ENCODE measurements at regions not wholly inside any gene's neighbourhood (a gene's known extent, or its start where the extent isn't known, plus 50 kb on each side); places are given as distances from the start of the nearest gene placed in this dataset.

DNA sequence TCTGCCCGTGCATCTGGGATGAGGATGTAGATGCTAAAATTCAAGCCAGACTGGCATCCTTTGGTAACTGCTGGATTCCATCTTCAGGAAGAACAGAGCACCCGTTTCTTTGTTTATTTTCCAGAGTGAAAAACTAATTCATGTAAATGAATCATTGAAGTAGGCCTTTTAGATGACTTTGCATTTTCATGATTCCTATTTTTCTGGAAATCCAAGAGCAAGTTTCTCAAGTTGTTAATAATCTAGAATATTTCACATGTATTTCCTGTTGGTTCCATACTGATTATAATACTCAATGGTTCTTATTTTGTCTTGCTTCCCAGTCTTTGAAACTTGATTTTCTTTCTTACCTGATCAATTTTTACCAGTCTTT, 328.4 kb downstream of the LPIN1 start:
- DNase-seq (no peak), ATAC-seq (ENCODE audit: insufficient read depth, low read depth) (no peak)
- no peak overlapping the region for H3K27ac ChIP-seq (ENCODE audit: low read length)
- H3K79me2 ChIP-seq (ENCODE audit: insufficient read depth, low read length), result no peaks in the 10 kb centered on the region
- no peaks in the 10 kb centered on the region for H3K9me3 ChIP-seq (ENCODE audit: insufficient read depth, low read length, severe bottlenecking)
- H3K9ac ChIP-seq (ENCODE audit: low read depth, low read length), result no peak overlapping the region
- TF ChIP-seq CTCF (IDR thresholded peaks at IDR 0.05; ENCODE audit: borderline replicate concordance, extremely low read depth, low read length, poor library complexity, severe bottlenecking), result no peak
- TF ChIP-seq EZH2 (IDR thresholded peaks at IDR 0.05; ENCODE audit: borderline replicate concordance, low read depth, low read length, severe bottlenecking), result no peak
- no peaks in the 10 kb centered on the region for H3K27me3 ChIP-seq (ENCODE audit: insufficient read depth, low read length, poor library complexity)
- H2AFZ ChIP-seq (ENCODE audit: low read depth, low read length), result no peak overlapping the region
- H3K4me1 ChIP-seq (ENCODE audit: insufficient read depth, low read length), result no peaks in the 10 kb centered on the region
- H4K20me1 ChIP-seq (ENCODE audit: insufficient read depth, low read length), result no peaks in the 10 kb centered on the region
- H3K4me3 ChIP-seq (ENCODE audit: low read depth in 1 of 2, low read length in 2 of 2), result no peak overlapping the region
- H3K4me2 ChIP-seq (ENCODE audit: insufficient read depth, low read length), result no peak overlapping the region
- no peaks in the 10 kb centered on the region for H3K36me3 ChIP-seq (ENCODE audit: insufficient read depth, low read length)

GRCh38 chr2:12075603-12076002, 329.2 kb downstream of the LPIN1 start:
- TF ChIP-seq EZH2 (IDR thresholded peaks at IDR 0.05; ENCODE audit: borderline replicate concordance, low read depth, low read length, severe bottlenecking) (no peak), CTCF (IDR thresholded peaks at IDR 0.05; ENCODE audit: borderline replicate concordance, extremely low read depth, low read length, poor library complexity, severe bottlenecking) (no peak)
- H2AFZ ChIP-seq (ENCODE audit: low read depth, low read length), result no peak overlapping the region
- H3K4me2 ChIP-seq (ENCODE audit: insufficient read depth, low read length), result no peak overlapping the region
- no peaks in the 10 kb centered on the region for H3K4me1 ChIP-seq (ENCODE audit: insufficient read depth, low read length)
- H4K20me1 ChIP-seq (ENCODE audit: insufficient read depth, low read length), result no peaks in the 10 kb centered on the region
- H3K9me3 ChIP-seq (ENCODE audit: insufficient read depth, low read length, severe bottlenecking), result no peaks in the 10 kb centered on the region
- H3K79me2 ChIP-seq (ENCODE audit: insufficient read depth, low read length), result no peaks in the 10 kb centered on the region
- H3K27ac ChIP-seq (ENCODE audit: low read length), result no peak overlapping the region
- no peak overlapping the region for H3K4me3 ChIP-seq (ENCODE audit: low read depth in 1 of 2, low read length in 2 of 2)
- no peak for ATAC-seq (ENCODE audit: insufficient read depth, low read depth)
- no peak for DNase-seq
- H3K9ac ChIP-seq (ENCODE audit: low read depth, low read length), result no peak overlapping the region
- no peaks in the 10 kb centered on the region for H3K27me3 ChIP-seq (ENCODE audit: insufficient read depth, low read length, poor library complexity)
- no peaks in the 10 kb centered on the region for H3K36me3 ChIP-seq (ENCODE audit: insufficient read depth, low read length)

DNA sequence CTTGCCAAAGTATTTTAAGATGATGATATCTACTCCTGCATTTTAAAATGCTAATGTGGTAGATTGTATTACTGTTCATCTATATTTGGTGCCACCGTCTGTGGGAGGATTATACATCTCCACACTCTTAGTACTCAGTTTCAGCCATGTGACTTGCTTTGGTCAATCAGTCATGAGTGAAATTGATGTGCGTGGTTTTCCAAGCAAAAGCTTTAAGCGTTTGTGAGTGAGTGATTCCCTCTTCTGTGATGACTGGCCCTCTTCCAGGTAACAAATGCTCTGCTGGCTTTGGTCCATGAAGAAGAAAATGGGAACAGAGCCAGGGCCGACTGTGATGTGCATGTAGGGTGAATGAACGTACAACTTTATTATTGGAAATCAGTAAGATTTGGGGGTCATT, 330.4 kb downstream of the LPIN1 start:
- TF ChIP-seq EZH2 (IDR thresholded peaks at IDR 0.05; ENCODE audit: borderline replicate concordance, low read depth, low read length, severe bottlenecking), result no peak
- no peak for TF ChIP-seq CTCF (IDR thresholded peaks at IDR 0.05; ENCODE audit: borderline replicate concordance, extremely low read depth, low read length, poor library complexity, severe bottlenecking)
- Histone ChIP-seq H3K9ac (ENCODE audit: low read depth, low read length) (no peak overlapping the region), H3K4me1 (ENCODE audit: insufficient read depth, low read length) (no peaks in the 10 kb centered on the region), H3K36me3 (ENCODE audit: insufficient read depth, low read length) (no peaks in the 10 kb centered on the region), H3K9me3 (ENCODE audit: insufficient read depth, low read length, severe bottlenecking) (no peaks in the 10 kb centered on the region), H4K20me1 (ENCODE audit: insufficient read depth, low read length) (no peaks in the 10 kb centered on the region), H3K4me2 (ENCODE audit: insufficient read depth, low read length) (no peak overlapping the region), H2AFZ (ENCODE audit: low read depth, low read length) (no peak overlapping the region), H3K27me3 (ENCODE audit: insufficient read depth, low read length, poor library complexity) (no peaks in the 10 kb centered on the region), H3K79me2 (ENCODE audit: insufficient read depth, low read length) (no peaks in the 10 kb centered on the region), H3K27ac (ENCODE audit: low read length) (no peak overlapping the region), H3K4me3 (ENCODE audit: low read depth in 1 of 2, low read length in 2 of 2) (no peak overlapping the region)
- no peak for ATAC-seq (ENCODE audit: insufficient read depth, low read depth)
- no peak for DNase-seq

GRCh38 chr2:12080360-12080759, 333.9 kb downstream of the LPIN1 start:
- no peak overlapping the region for H3K4me3 ChIP-seq (ENCODE audit: low read depth in 1 of 2, low read length in 2 of 2)
- H3K79me2 ChIP-seq (ENCODE audit: insufficient read depth, low read length), result no peaks in the 10 kb centered on the region
- H3K4me1 ChIP-seq (ENCODE audit: insufficient read depth, low read length), result no peaks in the 10 kb centered on the region
- DNase-seq (no peak), ATAC-seq (ENCODE audit: insufficient read depth, low read depth) (no peak)
- H3K4me2 ChIP-seq (ENCODE audit: insufficient read depth, low read length), result no peak overlapping the region
- no peak for TF ChIP-seq EZH2 (IDR thresholded peaks at IDR 0.05; ENCODE audit: borderline replicate concordance, low read depth, low read length, severe bottlenecking)
- TF ChIP-seq CTCF (IDR thresholded peaks at IDR 0.05; ENCODE audit: borderline replicate concordance, extremely low read depth, low read length, poor library complexity, severe bottlenecking), result no peak
- H3K9ac ChIP-seq (ENCODE audit: low read depth, low read length), result no peak overlapping the region
- H3K27ac ChIP-seq (ENCODE audit: low read length), result no peak overlapping the region
- H3K36me3 ChIP-seq (ENCODE audit: insufficient read depth, low read length), result no peaks in the 10 kb centered on the region
- H4K20me1 ChIP-seq (ENCODE audit: insufficient read depth, low read length), result no peaks in the 10 kb centered on the region
- H3K27me3 ChIP-seq (ENCODE audit: insufficient read depth, low read length, poor library complexity), result no peaks in the 10 kb centered on the region
- no peak overlapping the region for H2AFZ ChIP-seq (ENCODE audit: low read depth, low read length)
- no peaks in the 10 kb centered on the region for H3K9me3 ChIP-seq (ENCODE audit: insufficient read depth, low read length, severe bottlenecking)
